HCT116 (cell line): ENCODE measurements at regions not wholly inside any gene's neighbourhood (a gene's known extent, or its start where the extent isn't known, plus 50 kb on each side); places are given as distances from the start of the nearest gene placed in this dataset.

ENCODE experiments used
- ATAC-seq: fragments of 200-7000 bp; cut with Tn5 transposase; 2 replicates; pipeline ENCODE4 v1.9.1; 2020; ENCODE audit warnings: mild to moderate bottlenecking, moderate library complexity
- BruUV-seq: library from RNA; stranded (reverse); fragments of 400-500 nt; replicated peaks from 2 replicates; lab custom pipeline; 2021; lab: Mats Ljungman, UMichigan
- CTCF ChIA-PET: fragments of 300-600 bp; sonication (Branson Sonifier 250); formaldehyde crosslinking; loops from one replicate; lab custom pipeline; 2021; ENCODE audit warnings: antibody characterized with exemption; lab: Charles Lee
- POLR2A ChIA-PET: fragments of 300-600, 350-600 bp; sonication (Branson Sonifier 250); formaldehyde crosslinking; loops from one replicate; lab custom pipeline; 2021; ENCODE audit warnings: antibody characterized with exemption; lab: Charles Lee
- RAD21 ChIA-PET, 2 experiments: fragments of 300-600 bp; sonication (Branson Sonifier 250); formaldehyde crosslinking; loops; one replicate each; lab custom pipeline; 2023; ENCODE audit warnings: low total read pairs in 2 of 2; ENCODE audit not compliant: uncharacterized antibody in 2 of 2, unreplicated experiment in 2 of 2, low non-redundant PET in 1 of 2; lab: Charles Lee
- DNase-seq: peaks from one replicate; pipeline ENCODE4 v3.0.0-alpha.2; 2010; ENCODE audit warnings: low read depth, low spot score
- H2AFZ ChIP-seq: fragments of 200-600 bp; shearing (Covaris generic), sonication (generic); 2 replicates; pipeline ENCODE4 v1.6.1; 2017; ENCODE audit warnings: low read depth, mixed run types, mixed read lengths, antibody characterized with exemption, low read length; ENCODE audit not compliant: poor library complexity, severe bottlenecking
- H3K27ac ChIP-seq: 2 replicates; pipeline ENCODE4 v1.5.1; 2012; ENCODE audit warnings: low read depth, low read length
- H3K27me3 ChIP-seq: fragments of 200-600 bp; sonication (generic); 2 replicates; pipeline ENCODE4 v1.6.1; 2016; ENCODE audit warnings: mixed run types, low read length, mixed read lengths; ENCODE audit not compliant: insufficient read depth
- H3K36me3 ChIP-seq, 2 experiments: fragments of 200-500 bp in 1 of 2; fragments of 200-600 bp in 1 of 2; sonication (Bioruptor generic) in 1 of 2; sonication (generic) in 1 of 2; 2 replicates each; pipeline versions ENCODE4 v1.5.1 to v1.6.1; 2014 to 2016; ENCODE audit warnings: low read length in 2 of 2, inconsistent platforms in 1 of 2, mixed read lengths in 1 of 2, mixed run types in 1 of 2; ENCODE audit not compliant: insufficient read depth in 2 of 2, control insufficient read depth in 1 of 2
- H3K4me1 ChIP-seq, 2 experiments: fragments of 200-600 bp in 1 of 2; sonication (generic) in 1 of 2; 2 replicates each; pipeline versions ENCODE4 v1.5.1 to v1.6.1; 2012 to 2017; ENCODE audit warnings: low read length in 2 of 2, inconsistent platforms in 1 of 2, mild to moderate bottlenecking in 1 of 2, mixed read lengths in 1 of 2, mixed run types in 1 of 2, moderate library complexity in 1 of 2; ENCODE audit not compliant: insufficient read depth in 2 of 2, control insufficient read depth in 1 of 2
- H3K4me2 ChIP-seq: fragments of 200-600 bp; sonication (generic); 2 replicates; pipeline ENCODE4 v1.6.1; 2017; ENCODE audit warnings: mixed run types, low read length, mixed read lengths
- H3K4me3 ChIP-seq, 2 experiments: fragments of 200-600 bp in 1 of 2; sonication (generic) in 1 of 2; replicated peaks in 1 of 2; 2 replicates each; pipeline ENCODE4 v1.5.1; 2011 to 2016; ENCODE audit warnings: low read length in 2 of 2, control low read depth in 1 of 2, low read depth in 1 of 2, mild to moderate bottlenecking in 1 of 2, mixed read lengths in 1 of 2, mixed run types in 1 of 2
- H3K79me2 ChIP-seq: fragments of 200-600 bp; sonication (generic); 2 replicates; pipeline ENCODE4 v1.6.1; 2017; ENCODE audit warnings: mild to moderate bottlenecking, mixed run types, low read length, moderate library complexity, mixed read lengths; ENCODE audit not compliant: insufficient read depth
- H3K9ac ChIP-seq: fragments of 200-600 bp; sonication (generic); 2 replicates; pipeline ENCODE4 v1.6.1; 2016; ENCODE audit warnings: low read length, mixed read lengths
- H3K9me2 ChIP-seq: fragments of 200-600 bp; sonication (generic), shearing (Covaris generic); 2 replicates; pipeline ENCODE4 v1.6.1; 2017; ENCODE audit warnings: mixed run types, mild to moderate bottlenecking, moderate library complexity; ENCODE audit not compliant: insufficient read depth
- H3K9me3 ChIP-seq, 2 experiments: fragments of 200-500 bp in 1 of 2; fragments of 200-600 bp in 1 of 2; sonication (Bioruptor generic) in 1 of 2; sonication (generic) in 1 of 2; 2 replicates each; pipeline ENCODE4 v1.6.1; 2014 to 2017; ENCODE audit warnings: low read length in 2 of 2, mixed read lengths in 2 of 2, inconsistent platforms in 1 of 2, low read depth in 1 of 2, mild to moderate bottlenecking in 1 of 2, mixed run types in 1 of 2, moderate library complexity in 1 of 2; ENCODE audit not compliant: control insufficient read depth in 1 of 2, insufficient read depth in 1 of 2
- H4K20me1 ChIP-seq: fragments of 200-600 bp; sonication (generic), shearing (Covaris generic); 2 replicates; pipeline ENCODE4 v1.6.1; 2017; ENCODE audit warnings: mixed run types, mild to moderate bottlenecking, moderate library complexity; ENCODE audit not compliant: insufficient read depth
- CBX3 ChIP-seq: IDR thresholded peaks from 2 replicates; pipeline ENCODE4 v1.6.1; 2012; ENCODE audit warnings: low read depth
- EGR1 ChIP-seq: IDR thresholded peaks from 2 replicates; pipeline ENCODE4 v1.6.1; 2012; ENCODE audit warnings: low read depth
- ELF1 ChIP-seq: IDR thresholded peaks from 2 replicates; pipeline ENCODE4 v1.6.1; 2012; ENCODE audit warnings: low read depth, borderline replicate concordance
- EZH2 ChIP-seq: fragments of 200-600 bp; sonication (generic); IDR thresholded peaks from 2 replicates; pipeline ENCODE4 v1.6.1; 2017; ENCODE audit warnings: antibody characterized with exemption, mixed run types
- EZH2phosphoT487 ChIP-seq: fragments of 200-600 bp; IDR thresholded peaks from 2 replicates; pipeline ENCODE4 v1.6.1; 2018; ENCODE audit warnings: antibody characterized with exemption, borderline replicate concordance
- FOSL1 ChIP-seq: IDR thresholded peaks from 2 replicates; pipeline ENCODE4 v1.6.1; 2012; ENCODE audit warnings: low read depth
- POLR2A ChIP-seq: IDR thresholded peaks from 2 replicates; pipeline ENCODE4 v1.7.0; 2011; ENCODE audit warnings: borderline replicate concordance; ENCODE audit not compliant: insufficient read depth, insufficient read length; ENCODE audit errors: extremely low read depth
- POLR2AphosphoS5 ChIP-seq: IDR thresholded peaks from 2 replicates; pipeline ENCODE4 v1.6.1; 2011; ENCODE audit warnings: mild to moderate bottlenecking, low read depth, low read length, moderate library complexity
- RAD21 ChIP-seq: IDR thresholded peaks from 2 replicates; pipeline ENCODE4 v1.6.1; 2012; ENCODE audit warnings: low read depth, mild to moderate bottlenecking
- SRF ChIP-seq: IDR thresholded peaks from 2 replicates; pipeline ENCODE4 v1.6.1; 2012; ENCODE audit warnings: low read depth
- TCF7L2 ChIP-seq: IDR thresholded peaks from 2 replicates; pipeline ENCODE4 v1.7.0; 2011; ENCODE audit warnings: borderline replicate concordance, inconsistent platforms; ENCODE audit not compliant: insufficient read depth, insufficient read length; ENCODE audit errors: extremely low read depth
- intact Hi-C: fragments of 100-400 bp; cut with micrococcal nuclease; formaldehyde crosslinking; loops from 2 replicates; pipeline ENCODE4 v1.10.0; 2022
- TF ChIP-seq, protein P1 (sequence below): IDR thresholded peaks from 2 replicates; pipeline ENCODE4 v1.6.1; 2011; ENCODE audit warnings: mild to moderate bottlenecking, low read length, moderate library complexity; ENCODE audit not compliant: insufficient replicate concordance; ENCODE audit errors: extremely low read depth
- TF ChIP-seq, protein P2 (sequence below): IDR thresholded peaks from 2 replicates; pipeline ENCODE4 v1.6.1; 2012
- TF ChIP-seq, protein P3 (sequence below): IDR thresholded peaks from 2 replicates; pipeline ENCODE4 v1.6.1; 2012; ENCODE audit warnings: low read depth

DNA sequence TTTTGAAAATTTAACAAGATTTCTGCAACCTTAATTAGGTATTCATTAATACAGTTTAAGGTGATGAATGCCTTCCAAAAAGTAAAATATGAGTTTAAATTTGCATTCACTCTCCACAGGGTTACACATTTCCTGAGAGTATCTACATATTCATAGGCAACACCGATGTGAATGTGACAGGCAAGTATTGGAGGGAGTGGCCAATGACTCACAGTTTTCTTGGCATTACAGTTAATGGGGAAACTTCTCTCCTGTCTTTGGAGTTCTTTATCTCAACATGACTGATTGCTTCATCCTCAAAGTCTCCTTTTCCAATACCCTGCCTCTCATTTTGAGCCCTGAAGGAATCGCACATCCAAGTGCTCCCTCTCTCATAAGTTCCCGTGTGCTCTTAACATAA, 181.9 kb upstream of the CHL1 start:
- H4K20me1 ChIP-seq = no peaks in the 10 kb centered on the region
- CTCF ChIA-PET = no interaction called here
- no peak overlapping the region for H3K4me3 ChIP-seq
- no peaks in the 10 kb centered on the region for H3K9me2 ChIP-seq
- intact Hi-C loops = no loop called here
- no peaks in the 10 kb centered on the region for H3K9me3 ChIP-seq
- TF ChIP-seq EGR1 = no peak
- TF ChIP-seq EZH2 = no peak
- TF ChIP-seq, protein P1, sequence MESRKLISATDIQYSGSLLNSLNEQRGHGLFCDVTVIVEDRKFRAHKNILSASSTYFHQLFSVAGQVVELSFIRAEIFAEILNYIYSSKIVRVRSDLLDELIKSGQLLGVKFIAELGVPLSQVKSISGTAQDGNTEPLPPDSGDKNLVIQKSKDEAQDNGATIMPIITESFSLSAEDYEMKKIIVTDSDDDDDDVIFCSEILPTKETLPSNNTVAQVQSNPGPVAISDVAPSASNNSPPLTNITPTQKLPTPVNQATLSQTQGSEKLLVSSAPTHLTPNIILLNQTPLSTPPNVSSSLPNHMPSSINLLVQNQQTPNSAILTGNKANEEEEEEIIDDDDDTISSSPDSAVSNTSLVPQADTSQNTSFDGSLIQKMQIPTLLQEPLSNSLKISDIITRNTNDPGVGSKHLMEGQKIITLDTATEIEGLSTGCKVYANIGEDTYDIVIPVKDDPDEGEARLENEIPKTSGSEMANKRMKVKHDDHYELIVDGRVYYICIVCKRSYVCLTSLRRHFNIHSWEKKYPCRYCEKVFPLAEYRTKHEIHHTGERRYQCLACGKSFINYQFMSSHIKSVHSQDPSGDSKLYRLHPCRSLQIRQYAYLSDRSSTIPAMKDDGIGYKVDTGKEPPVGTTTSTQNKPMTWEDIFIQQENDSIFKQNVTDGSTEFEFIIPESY = no peak
- TF ChIP-seq EZH2phosphoT487 = no peak
- no peak for TF ChIP-seq RAD21
- TF ChIP-seq, protein P2, sequence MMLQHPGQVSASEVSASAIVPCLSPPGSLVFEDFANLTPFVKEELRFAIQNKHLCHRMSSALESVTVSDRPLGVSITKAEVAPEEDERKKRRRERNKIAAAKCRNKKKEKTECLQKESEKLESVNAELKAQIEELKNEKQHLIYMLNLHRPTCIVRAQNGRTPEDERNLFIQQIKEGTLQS = no peak
- no peak for TF ChIP-seq ELF1
- no peak for TF ChIP-seq CBX3
- TF ChIP-seq POLR2AphosphoS5 = no peak
- TF ChIP-seq, protein P3, sequence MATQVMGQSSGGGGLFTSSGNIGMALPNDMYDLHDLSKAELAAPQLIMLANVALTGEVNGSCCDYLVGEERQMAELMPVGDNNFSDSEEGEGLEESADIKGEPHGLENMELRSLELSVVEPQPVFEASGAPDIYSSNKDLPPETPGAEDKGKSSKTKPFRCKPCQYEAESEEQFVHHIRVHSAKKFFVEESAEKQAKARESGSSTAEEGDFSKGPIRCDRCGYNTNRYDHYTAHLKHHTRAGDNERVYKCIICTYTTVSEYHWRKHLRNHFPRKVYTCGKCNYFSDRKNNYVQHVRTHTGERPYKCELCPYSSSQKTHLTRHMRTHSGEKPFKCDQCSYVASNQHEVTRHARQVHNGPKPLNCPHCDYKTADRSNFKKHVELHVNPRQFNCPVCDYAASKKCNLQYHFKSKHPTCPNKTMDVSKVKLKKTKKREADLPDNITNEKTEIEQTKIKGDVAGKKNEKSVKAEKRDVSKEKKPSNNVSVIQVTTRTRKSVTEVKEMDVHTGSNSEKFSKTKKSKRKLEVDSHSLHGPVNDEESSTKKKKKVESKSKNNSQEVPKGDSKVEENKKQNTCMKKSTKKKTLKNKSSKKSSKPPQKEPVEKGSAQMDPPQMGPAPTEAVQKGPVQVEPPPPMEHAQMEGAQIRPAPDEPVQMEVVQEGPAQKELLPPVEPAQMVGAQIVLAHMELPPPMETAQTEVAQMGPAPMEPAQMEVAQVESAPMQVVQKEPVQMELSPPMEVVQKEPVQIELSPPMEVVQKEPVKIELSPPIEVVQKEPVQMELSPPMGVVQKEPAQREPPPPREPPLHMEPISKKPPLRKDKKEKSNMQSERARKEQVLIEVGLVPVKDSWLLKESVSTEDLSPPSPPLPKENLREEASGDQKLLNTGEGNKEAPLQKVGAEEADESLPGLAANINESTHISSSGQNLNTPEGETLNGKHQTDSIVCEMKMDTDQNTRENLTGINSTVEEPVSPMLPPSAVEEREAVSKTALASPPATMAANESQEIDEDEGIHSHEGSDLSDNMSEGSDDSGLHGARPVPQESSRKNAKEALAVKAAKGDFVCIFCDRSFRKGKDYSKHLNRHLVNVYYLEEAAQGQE = no peak
- TF ChIP-seq POLR2A = no peak
- no peak for TF ChIP-seq TCF7L2
- TF ChIP-seq FOSL1 = no peak
- TF ChIP-seq SRF = no peak
- RAD21 ChIA-PET = no interaction called here
- POLR2A ChIA-PET = no interaction called here
- no peaks in the 10 kb centered on the region for H3K79me2 ChIP-seq
- H3K4me1 ChIP-seq = no peaks in the 10 kb centered on the region
- H3K27ac ChIP-seq = no peak overlapping the region
- H3K9ac ChIP-seq = no peak overlapping the region
- DNase-seq (no peak), ATAC-seq (no peak)
- H3K36me3 ChIP-seq = no peaks in the 10 kb centered on the region
- H3K27me3 ChIP-seq = no peaks in the 10 kb centered on the region
- H3K4me2 ChIP-seq = no peak overlapping the region
- no peak overlapping the region for H2AFZ ChIP-seq
- no TSS peak for BruUV-seq
